Smooth muscle cell (in vitro differentiated cells): ENCODE measurements at regions not wholly inside any gene's neighbourhood (a gene's known extent, or its start where the extent isn't known, plus 50 kb on each side); places are given as distances from the start of the nearest gene placed in this dataset.

Experiments used
- DNase-seq: peaks from one replicate; lab custom pipeline; 2025; ENCODE audit not compliant: unreplicated experiment; lab: John Stamatoyannopoulos, UW
- H2AFZ ChIP-seq: fragments of 200-600 bp; sonication (generic); 2 replicates; pipeline ENCODE4 v1.6.0; 2016; ENCODE audit warnings: antibody characterized with exemption, low read depth, mild to moderate bottlenecking
- H3F3A ChIP-seq: fragments of 200-600 bp; sonication (generic); 2 replicates; pipeline ENCODE4 v1.6.0; 2017; ENCODE audit warnings: antibody characterized with exemption, low read depth
- H3K27ac ChIP-seq: fragments of 200-600 bp; sonication (generic); 2 replicates; pipeline ENCODE4 v1.5.1; 2016; ENCODE audit warnings: low read depth, mild to moderate bottlenecking
- H3K27me3 ChIP-seq: fragments of 200-600 bp; sonication (generic); 2 replicates; pipeline ENCODE4 v1.6.1; 2016; ENCODE audit warnings: low read depth, mild to moderate bottlenecking
- H3K36me3 ChIP-seq: fragments of 200-600 bp; sonication (generic); 2 replicates; pipeline ENCODE4 v1.5.1; 2016; ENCODE audit warnings: low read depth
- H3K4me1 ChIP-seq: fragments of 200-600 bp; sonication (generic); 2 replicates; pipeline ENCODE4 v1.5.1; 2016; ENCODE audit warnings: low read depth
- H3K4me2 ChIP-seq: fragments of 200-600 bp; sonication (generic); 2 replicates; pipeline ENCODE4 v1.6.0; 2016; ENCODE audit warnings: mild to moderate bottlenecking
- H3K4me3 ChIP-seq: fragments of 200-600 bp; sonication (generic); 2 replicates; pipeline ENCODE4 v1.5.1; 2016; ENCODE audit warnings: mild to moderate bottlenecking
- H3K79me2 ChIP-seq: fragments of 200-600 bp; sonication (generic); 2 replicates; pipeline ENCODE4 v1.6.0; 2016; ENCODE audit warnings: low read depth, mild to moderate bottlenecking
- H3K9ac ChIP-seq: fragments of 200-600 bp; sonication (generic); 2 replicates; pipeline ENCODE4 v1.6.0; 2016; ENCODE audit warnings: low read depth
- H3K9me3 ChIP-seq: fragments of 200-600 bp; sonication (generic); replicated peaks from 2 replicates; pipeline ENCODE4 v1.5.1; 2016; ENCODE audit warnings: low read depth
- H4K20me1 ChIP-seq: fragments of 200-600 bp; sonication (generic); 2 replicates; pipeline ENCODE4 v1.6.0; 2016; ENCODE audit warnings: low read depth
- CTCF ChIP-seq: fragments of 200-600 bp; sonication (generic); IDR thresholded peaks from 2 replicates; pipeline ENCODE4 v1.5.1; 2017; ENCODE audit warnings: borderline replicate concordance, mild to moderate bottlenecking, antibody characterized with exemption; ENCODE audit not compliant: insufficient read depth, poor library complexity, severe bottlenecking
- WGBS: methylation state at CpG from one replicate; pipeline ENCODE4 v1.1.7; 2016; ENCODE audit warnings: low lambda C conversion rate; 5-methylcytosine and 5-hydroxymethylcytosine counted together

- Histone ChIP-seq H3F3A (no peaks in the 10 kb centered on the region), H2AFZ (no peak overlapping the region), H3K9me3 (no peaks in the 10 kb centered on the region), H3K27ac (no peak overlapping the region), H3K27me3 (no peaks in the 10 kb centered on the region), H4K20me1 (no peaks in the 10 kb centered on the region), H3K4me2 (no peak overlapping the region), H3K79me2 (no peaks in the 10 kb centered on the region), H3K36me3 (no peaks in the 10 kb centered on the region), H3K4me1 (no peaks in the 10 kb centered on the region), H3K4me3 (no peak overlapping the region), H3K9ac (no peak overlapping the region)
- TF ChIP-seq CTCF = no peak
- WGBS = 94% methylated on average over 11 of the region's 11 CpGs
- DNase-seq = no peak
These were observed 441.8 kb upstream of the MKI67 start for GRCh38 chr10:128568041-128568440.

GRCh38 chr10:128568491-128568890 lies 442.3 kb upstream of the MKI67 start:
- Histone ChIP-seq H3K4me2 (no peak overlapping the region), H3K4me3 (no peak overlapping the region), H2AFZ (no peak overlapping the region), H3K27me3 (no peaks in the 10 kb centered on the region), H3K79me2 (no peaks in the 10 kb centered on the region), H3K27ac (no peak overlapping the region), H3F3A (no peaks in the 10 kb centered on the region), H3K9ac (no peak overlapping the region), H3K36me3 (no peaks in the 10 kb centered on the region), H3K4me1 (no peaks in the 10 kb centered on the region), H4K20me1 (no peaks in the 10 kb centered on the region), H3K9me3 (no peaks in the 10 kb centered on the region)
- DNase-seq = no peak
- TF ChIP-seq CTCF = no peak
- WGBS = 94% methylated on average over 13 of the region's 13 CpGs

- no peaks in the 10 kb centered on the region for H3K9me3 ChIP-seq
- H3K27me3 ChIP-seq = no peaks in the 10 kb centered on the region
- H3K4me2 ChIP-seq = no peak overlapping the region
- H4K20me1 ChIP-seq = no peaks in the 10 kb centered on the region
- H3F3A ChIP-seq = no peaks in the 10 kb centered on the region
- 92% methylated on average over 24 of the region's 24 CpGs for WGBS
- no peak overlapping the region for H3K27ac ChIP-seq
- DNase-seq = no peak
- H3K9ac ChIP-seq = no peak overlapping the region
- no peak for TF ChIP-seq CTCF
- H3K79me2 ChIP-seq = no peaks in the 10 kb centered on the region
- no peaks in the 10 kb centered on the region for H3K36me3 ChIP-seq
- no peak overlapping the region for H3K4me3 ChIP-seq
- no peaks in the 10 kb centered on the region for H3K4me1 ChIP-seq
- no peak overlapping the region for H2AFZ ChIP-seq
These were observed 443.0 kb upstream of the MKI67 start for GRCh38 chr10:128568990-128569945.
